ENCODE measurements at regions not wholly inside any gene's neighbourhood (a gene's known extent, or its start where the extent isn't known, plus 50 kb on each side); places are given as distances from the start of the nearest gene placed in this dataset.

- no peak for FAIRE-seq
- Histone ChIP-seq H3K9ac (ENCODE audit: insufficient read depth in 1 of 2, low read depth in 2 of 2, low read length in 2 of 2) (no peak overlapping the region), H3K79me2 (ENCODE audit: control insufficient read depth, insufficient read depth, low read length) (no peaks in the 10 kb centered on the region), H3K27me3 (ENCODE audit: control insufficient read depth in 2 of 2, insufficient read depth in 2 of 2, low read length in 2 of 2) (no peaks in the 10 kb centered on the region), H3K4me3 (no peak overlapping the region), H2AFZ (ENCODE audit: low read depth, low read length) (no peak overlapping the region), H3K4me1 (replicated peaks in 1 of 2; ENCODE audit: control insufficient read depth in 2 of 2, insufficient read depth in 2 of 2, low read length in 2 of 2) (no peaks in the 10 kb centered on the region), H3K4me2 (ENCODE audit: insufficient read depth, low read length) (no peak overlapping the region), H3K36me3 (ENCODE audit: control insufficient read depth, insufficient read depth, low read length) (no peaks in the 10 kb centered on the region), H3K9me1 (ENCODE audit: control insufficient read depth, insufficient read depth, low read length) (no peaks in the 10 kb centered on the region), H3K9me3 (replicated peaks; ENCODE audit: control insufficient read depth, insufficient read depth, low read depth, low read length) (no peaks in the 10 kb centered on the region), H4K20me1 (replicated peaks; ENCODE audit: control insufficient read depth, insufficient read depth, low read length) (no peaks in the 10 kb centered on the region), H3K27ac (ENCODE audit: extremely low read depth, low read depth, low read length) (no peak overlapping the region)
- intact Hi-C loops (cut with micrococcal nuclease) (no loop called here), in situ Hi-C loops (cut with MboI) (no loop called here)
- POLR2A ChIA-PET: no interaction called here
- TF ChIP-seq CC2D1A (IDR thresholded peaks at IDR 0.05) (no peak), MYC (IDR thresholded peaks at IDR 0.05; ENCODE audit: low read depth, low read length) (no peak), MYC (CRISPR knock-in tag; IDR thresholded peaks at IDR 0.05; ENCODE audit: borderline replicate concordance, low read depth) (no peak), SIN3B (IDR thresholded peaks at IDR 0.05; ENCODE audit: low read depth) (no peak), POLR2G (IDR thresholded peaks at IDR 0.05; ENCODE audit: low read depth, low read length) (no peak), NCOA6 (IDR thresholded peaks at IDR 0.05) (no peak)
- DNase-seq (ENCODE audit: extremely low read depth in 1 of 4, low spot score in 3 of 4): no peak
- CTCF ChIA-PET (ENCODE audit: low intra/inter-chr PET ratio): no interaction called here
- ATAC-seq: no peak
- no TSS peak for BruUV-seq (replicated peaks)
Measured at GRCh38 chr6:78340755-78341154, 526.6 kb upstream of the IRAK1BP1 start.

GRCh38 chr6:78345882-78346281 lies 521.5 kb upstream of the IRAK1BP1 start:
- FAIRE-seq (no peak), ATAC-seq (no peak), DNase-seq (ENCODE audit: extremely low read depth in 1 of 4, low spot score in 3 of 4) (no peak)
- WGBS (ENCODE audit: insufficient coverage, low coverage, missing lambda C conversion rate): 0% methylated on average over 2 of the region's 2 CpGs
- no peak overlapping the region for H3K9ac ChIP-seq (ENCODE audit: insufficient read depth in 1 of 2, low read depth in 2 of 2, low read length in 2 of 2)
- no peaks in the 10 kb centered on the region for H3K27me3 ChIP-seq (ENCODE audit: control insufficient read depth in 2 of 2, insufficient read depth in 2 of 2, low read length in 2 of 2)
- H3K4me1 ChIP-seq (replicated peaks in 1 of 2; ENCODE audit: control insufficient read depth in 2 of 2, insufficient read depth in 2 of 2, low read length in 2 of 2): no peaks in the 10 kb centered on the region
- CTCF ChIA-PET (ENCODE audit: low intra/inter-chr PET ratio): no interaction called here
- H2AFZ ChIP-seq (ENCODE audit: low read depth, low read length): no peak overlapping the region
- H3K9me3 ChIP-seq (replicated peaks; ENCODE audit: control insufficient read depth, insufficient read depth, low read depth, low read length): no peaks in the 10 kb centered on the region
- in situ Hi-C loops (cut with MboI) (no loop called here), intact Hi-C loops (cut with micrococcal nuclease) (no loop called here)
- no peaks in the 10 kb centered on the region for H3K36me3 ChIP-seq (ENCODE audit: control insufficient read depth, insufficient read depth, low read length)
- no peaks in the 10 kb centered on the region for H3K9me1 ChIP-seq (ENCODE audit: control insufficient read depth, insufficient read depth, low read length)
- H3K79me2 ChIP-seq (ENCODE audit: control insufficient read depth, insufficient read depth, low read length): no peaks in the 10 kb centered on the region
- no peak overlapping the region for H3K4me2 ChIP-seq (ENCODE audit: insufficient read depth, low read length)
- H3K27ac ChIP-seq (ENCODE audit: extremely low read depth, low read depth, low read length): no peak overlapping the region
- H3K4me3 ChIP-seq: no peak overlapping the region
- no peaks in the 10 kb centered on the region for H4K20me1 ChIP-seq (replicated peaks; ENCODE audit: control insufficient read depth, insufficient read depth, low read length)
- POLR2A ChIA-PET: no interaction called here
- BruUV-seq (replicated peaks): no TSS peak
- TF ChIP-seq THAP7 (CRISPR knock-in tag; IDR thresholded peaks at IDR 0.05) (no peak), CEBPG (CRISPR knock-in tag; IDR thresholded peaks at IDR 0.05) (no peak), CEBPG (tag; conservative IDR thresholded peaks at IDR 0.05 in 1 of 2, IDR thresholded peaks at IDR 0.05 in 1 of 2) (no peak), CHD1 (IDR thresholded peaks at IDR 0.05; ENCODE audit: low read length) (no peak), GABPB1 (CRISPR knock-in tag; IDR thresholded peaks at IDR 0.05) (no peak), RCOR1 (IDR thresholded peaks at IDR 0.05; ENCODE audit: borderline replicate concordance in 1 of 2, low read depth in 2 of 2, low read length in 2 of 2) (no peak), PYGO2 (tag; IDR thresholded peaks at IDR 0.05) (no peak), DLX4 (CRISPR knock-in tag; IDR thresholded peaks at IDR 0.05) (no peak), KLF10 (CRISPR knock-in tag; IDR thresholded peaks at IDR 0.05) (no peak)

All from K562 (cell line).